T-helper 17 cell (primary cell): ENCODE measurements at regions not wholly inside any gene's neighbourhood (a gene's known extent, or its start where the extent isn't known, plus 50 kb on each side); places are given as distances from the start of the nearest gene placed in this dataset.

Experiments used
- ATAC-seq: fragments of 150-1000 bp; cut with Tn5 transposase; 2 replicates; pipeline ENCODE4 v1.10.0; 2021; ENCODE audit warnings: mild to moderate bottlenecking, moderate library complexity
- DNase-seq, 3 donors: peaks; one replicate each; pipeline versions ENCODE4 v3.0.0 to v3.0.0-alpha.2; 2020 to 2021
- H3K9me3 ChIP-seq: one replicate; pipeline ENCODE4 v1.7.0; 2013; ENCODE audit warnings: low read length, mild to moderate bottlenecking; ENCODE audit not compliant: control insufficient read depth, poor library complexity, severe bottlenecking
- H3K27ac Mint-ChIP-seq: one replicate; pipeline ENCODE4 v1.8.0; 2022; ENCODE audit warnings: mild to moderate bottlenecking, moderate library complexity, mixed read lengths
- H3K27me3 Mint-ChIP-seq: one replicate; pipeline ENCODE4 v1.8.0; 2022; ENCODE audit warnings: mixed read lengths
- H3K36me3 Mint-ChIP-seq: one replicate; pipeline ENCODE4 v1.8.0; 2022; ENCODE audit warnings: low read depth, mixed read lengths
- H3K4me1 Mint-ChIP-seq: one replicate; pipeline ENCODE4 v1.8.0; 2022; ENCODE audit warnings: mild to moderate bottlenecking, mixed read lengths
- H3K4me3 Mint-ChIP-seq: one replicate; pipeline ENCODE4 v1.8.0; 2022; ENCODE audit warnings: mild to moderate bottlenecking, moderate library complexity, mixed read lengths

- Mint-ChIP-seq H3K27me3 (peaks cover 39% of the 10 kb centered on the region), H3K4me3 (no peak overlapping the region), H3K27ac (no peak overlapping the region), H3K4me1 (no peaks in the 10 kb centered on the region), H3K36me3 (no peaks in the 10 kb centered on the region)
- DNase-seq (no peak), ATAC-seq (no peak)
- no peaks in the 10 kb centered on the region for H3K9me3 ChIP-seq
Measured at GRCh38 chr7:35342786-35343185, 88.9 kb upstream of the TBX20 start.

DNA sequence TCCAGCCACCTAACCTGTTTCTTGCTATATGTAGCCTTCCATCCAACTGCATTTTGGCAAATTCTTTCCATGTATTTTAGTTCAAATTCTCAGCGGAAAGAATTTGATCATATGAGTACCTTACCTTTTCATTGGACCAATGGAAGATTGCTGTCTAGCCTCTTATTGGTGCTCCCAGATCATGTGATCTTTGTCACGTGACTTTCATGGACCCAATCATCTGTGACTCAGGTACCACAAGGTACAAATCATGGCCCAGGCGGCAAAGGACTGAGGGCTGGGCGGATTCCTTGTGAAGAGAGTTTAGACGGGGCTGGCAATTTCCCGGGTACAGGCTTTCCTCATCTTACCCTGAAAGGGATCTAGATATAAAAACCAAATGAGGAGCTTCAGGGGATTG lies 85.9 kb upstream of the TBX20 start:
- DNase-seq = no peak
- Mint-ChIP-seq H3K27ac (no peak overlapping the region), H3K27me3 (peaks cover 48% of the 10 kb centered on the region), H3K4me1 (no peaks in the 10 kb centered on the region), H3K4me3 (no peak overlapping the region), H3K36me3 (no peaks in the 10 kb centered on the region)
- no peak for ATAC-seq
- H3K9me3 ChIP-seq = no peaks in the 10 kb centered on the region

GRCh38 chr7:35336444-35336843 lies 82.5 kb upstream of the TBX20 start:
- ATAC-seq (no peak), DNase-seq (no peak)
- H3K36me3 Mint-ChIP-seq = no peaks in the 10 kb centered on the region
- H3K27me3 Mint-ChIP-seq = peaks cover 46% of the 10 kb centered on the region
- no peaks in the 10 kb centered on the region for H3K9me3 ChIP-seq
- no peak overlapping the region for H3K27ac Mint-ChIP-seq
- no peaks in the 10 kb centered on the region for H3K4me1 Mint-ChIP-seq
- H3K4me3 Mint-ChIP-seq = no peak overlapping the region

GRCh38 chr7:35334506-35334905 lies 80.6 kb upstream of the TBX20 start:
- Mint-ChIP-seq H3K27ac (no peak overlapping the region), H3K4me3 (no peak overlapping the region), H3K27me3 (peaks cover 55% of the 10 kb centered on the region), H3K36me3 (no peaks in the 10 kb centered on the region), H3K4me1 (no peaks in the 10 kb centered on the region)
- DNase-seq = no peak
- ATAC-seq = no peak
- H3K9me3 ChIP-seq = no peaks in the 10 kb centered on the region

- ATAC-seq (no peak), DNase-seq (no peak)
- no peak overlapping the region for H3K4me3 Mint-ChIP-seq
- H3K27ac Mint-ChIP-seq = no peak overlapping the region
- H3K36me3 Mint-ChIP-seq = no peaks in the 10 kb centered on the region
- H3K27me3 Mint-ChIP-seq = peaks cover 47% of the 10 kb centered on the region
- no peaks in the 10 kb centered on the region for H3K9me3 ChIP-seq
- H3K4me1 Mint-ChIP-seq = no peaks in the 10 kb centered on the region
Measured at GRCh38 chr7:35333265-35333664, 79.4 kb upstream of the TBX20 start.

DNA sequence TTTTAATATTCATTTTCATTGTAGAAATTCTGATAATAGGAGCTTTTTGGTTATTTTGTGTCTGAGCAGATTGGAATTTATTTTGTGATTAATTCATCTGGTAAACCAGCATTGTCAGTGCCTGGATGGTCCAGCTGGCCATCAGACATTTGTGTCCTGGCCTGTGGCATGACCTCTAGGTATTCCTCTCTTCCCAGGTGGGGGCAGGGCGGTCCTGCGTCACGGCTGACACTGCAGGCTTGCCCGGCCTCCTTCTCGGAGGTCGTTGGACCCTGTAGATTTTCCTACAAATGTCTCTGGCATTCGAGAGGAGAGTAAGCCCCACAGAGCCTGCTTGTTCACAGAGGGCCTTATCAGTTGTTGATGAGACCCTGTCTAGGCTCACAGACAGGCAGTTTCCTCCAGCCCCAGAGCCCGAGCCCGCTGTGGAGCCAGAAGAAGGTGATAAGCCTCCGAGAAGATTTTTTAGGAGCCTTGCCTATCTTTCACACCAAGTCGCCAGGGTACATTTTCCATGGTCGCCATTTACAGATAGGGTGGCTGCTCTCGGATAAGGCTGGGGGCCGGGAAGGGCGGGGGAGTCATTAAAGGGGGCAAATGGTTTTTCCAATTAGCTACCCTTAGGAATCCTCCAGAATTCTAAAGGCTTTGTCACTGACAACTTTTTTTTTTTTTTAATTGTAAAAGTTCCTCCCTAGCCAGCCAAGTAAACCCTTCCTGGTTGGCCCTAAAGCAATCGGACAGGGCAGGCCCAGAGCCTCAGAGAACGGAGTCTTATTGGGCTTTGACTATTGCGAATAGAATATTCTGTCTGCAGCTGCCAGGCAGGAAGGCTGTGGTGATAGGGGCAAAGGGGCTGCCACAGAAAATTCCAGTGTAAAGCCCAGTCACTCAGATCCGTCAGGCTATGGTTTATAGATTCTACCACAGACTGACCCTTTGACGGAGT lies 78.1 kb upstream of the TBX20 start:
- Mint-ChIP-seq H3K27me3 (peaks cover 54% of the 10 kb centered on the region), H3K4me3 (no peak overlapping the region), H3K27ac (no peak overlapping the region), H3K36me3 (no peaks in the 10 kb centered on the region), H3K4me1 (no peaks in the 10 kb centered on the region)
- no peak for DNase-seq
- no peak for ATAC-seq
- no peaks in the 10 kb centered on the region for H3K9me3 ChIP-seq

DNA sequence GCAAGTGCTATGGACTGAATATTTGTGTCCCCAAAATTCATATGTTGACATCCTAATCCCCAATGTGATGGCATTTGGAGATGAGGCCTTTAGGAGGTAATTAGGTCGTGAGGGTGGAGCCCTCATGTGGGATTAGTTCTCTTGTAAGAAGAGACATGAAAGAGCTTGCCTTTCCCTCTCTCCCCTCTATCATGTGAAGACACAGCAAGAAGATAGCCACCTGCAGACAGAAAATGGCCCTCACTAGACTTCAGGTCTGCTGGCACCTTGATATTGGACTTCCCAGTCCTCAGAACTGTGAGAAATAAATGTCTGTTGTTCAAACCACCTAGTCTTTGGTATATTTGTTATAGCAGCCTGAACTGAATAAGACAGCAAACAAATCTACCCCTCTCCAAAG lies 75.1 kb upstream of the TBX20 start:
- H3K27ac Mint-ChIP-seq = no peak overlapping the region
- peaks cover 35% of the 10 kb centered on the region for H3K27me3 Mint-ChIP-seq
- ATAC-seq = no peak

GRCh38 chr7:35319606-35320005 lies 65.7 kb upstream of the TBX20 start:
- ATAC-seq (no peak), DNase-seq (no peak)
- H3K9me3 ChIP-seq = no peaks in the 10 kb centered on the region
- H3K36me3 Mint-ChIP-seq = no peaks in the 10 kb centered on the region
- H3K4me1 Mint-ChIP-seq = no peaks in the 10 kb centered on the region
- no peak overlapping the region for H3K4me3 Mint-ChIP-seq
- H3K27ac Mint-ChIP-seq = no peak overlapping the region
- H3K27me3 Mint-ChIP-seq = peaks cover 11% of the 10 kb centered on the region

More for the DNA sequence above, 75.1 kb upstream of the TBX20 start:
- no peaks in the 10 kb centered on the region for H3K9me3 ChIP-seq
- Mint-ChIP-seq H3K4me1 (no peaks in the 10 kb centered on the region), H3K4me3 (no peak overlapping the region), H3K36me3 (no peaks in the 10 kb centered on the region)
- no peak for DNase-seq

DNA sequence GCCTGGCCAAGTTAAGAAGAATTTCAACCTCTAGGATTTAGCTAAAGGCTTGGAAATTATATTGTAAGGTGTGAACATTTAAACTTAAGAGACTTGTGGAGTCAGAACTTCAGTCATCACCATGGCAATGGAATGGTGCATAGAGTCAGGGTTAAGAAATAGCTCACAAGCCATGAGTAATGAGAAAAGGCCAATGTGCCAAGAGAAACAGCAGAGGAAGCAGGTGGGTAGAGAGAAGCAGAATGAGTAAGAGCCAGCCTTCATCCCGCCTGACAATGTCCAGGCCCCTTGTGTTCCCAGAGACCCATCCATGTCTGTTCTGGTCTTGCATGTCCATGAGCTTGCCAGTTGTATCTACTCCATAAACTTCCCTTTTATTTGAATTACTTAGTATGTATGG lies 62.6 kb upstream of the TBX20 start:
- H3K9me3 ChIP-seq = no peaks in the 10 kb centered on the region
- Mint-ChIP-seq H3K27me3 (peaks cover 11% of the 10 kb centered on the region), H3K4me1 (no peaks in the 10 kb centered on the region), H3K36me3 (no peaks in the 10 kb centered on the region), H3K4me3 (no peak overlapping the region), H3K27ac (no peak overlapping the region)
- DNase-seq (no peak), ATAC-seq (no peak)

DNA sequence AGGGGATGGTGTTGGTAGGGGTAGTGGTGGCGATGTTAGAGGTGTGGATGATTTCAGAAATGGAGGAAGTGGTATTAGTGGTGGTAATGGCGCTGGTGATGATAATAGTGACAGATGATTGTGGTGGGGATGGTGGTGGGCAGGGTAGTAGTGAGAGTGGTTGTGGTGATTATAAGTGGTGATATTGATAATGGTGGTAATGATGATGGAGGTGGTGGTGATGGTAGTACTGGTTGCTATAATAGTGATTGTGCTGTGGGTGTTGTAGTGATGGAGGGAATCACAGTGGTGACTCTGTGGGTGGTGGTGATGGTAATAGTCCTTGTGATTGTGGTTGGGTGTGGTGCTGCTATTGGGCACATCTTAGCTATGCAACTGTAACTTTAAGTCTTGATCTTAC lies 61.6 kb upstream of the TBX20 start:
- ATAC-seq = no peak

GRCh38 chr7:35314354-35314753 lies 60.5 kb upstream of the TBX20 start:
- no peaks in the 10 kb centered on the region for H3K9me3 ChIP-seq
- Mint-ChIP-seq H3K4me3 (no peak overlapping the region), H3K4me1 (no peaks in the 10 kb centered on the region), H3K27me3 (no peaks in the 10 kb centered on the region), H3K36me3 (no peaks in the 10 kb centered on the region), H3K27ac (no peak overlapping the region)
- ATAC-seq = no peak
- no peak for DNase-seq

More for the DNA sequence above, 61.6 kb upstream of the TBX20 start:
- H3K4me3 Mint-ChIP-seq = no peak overlapping the region
- H3K9me3 ChIP-seq = no peaks in the 10 kb centered on the region
- peaks cover 5% of the 10 kb centered on the region for H3K27me3 Mint-ChIP-seq
- no peak for DNase-seq
- no peak overlapping the region for H3K27ac Mint-ChIP-seq
- H3K36me3 Mint-ChIP-seq = no peaks in the 10 kb centered on the region
- H3K4me1 Mint-ChIP-seq = no peaks in the 10 kb centered on the region

GRCh38 chr7:35313575-35313974 lies 59.7 kb upstream of the TBX20 start:
- H3K4me3 Mint-ChIP-seq = no peak overlapping the region
- H3K27me3 Mint-ChIP-seq = no peaks in the 10 kb centered on the region
- no peak overlapping the region for H3K27ac Mint-ChIP-seq
- no peak for ATAC-seq
- no peaks in the 10 kb centered on the region for H3K9me3 ChIP-seq
- H3K36me3 Mint-ChIP-seq = no peaks in the 10 kb centered on the region
- no peaks in the 10 kb centered on the region for H3K4me1 Mint-ChIP-seq
- DNase-seq = no peak
